VCaP (cell line): ENCODE measurements at regions not wholly inside any gene's neighbourhood (a gene's known extent, or its start where the extent isn't known, plus 50 kb on each side); places are given as distances from the start of the nearest gene placed in this dataset.

Source experiments
- H3K27ac ChIP-seq: fragments of 450-650 bp; 2 replicates; pipeline ENCODE4 v1.5.1; 2017
- TF ChIP-seq, protein P1 (sequence below): fragments of 450-650 bp; conservative IDR thresholded peaks from 2 replicates; pipeline ENCODE4 v1.5.1; 2017; ENCODE audit warnings: mild to moderate bottlenecking, moderate library complexity

DNA sequence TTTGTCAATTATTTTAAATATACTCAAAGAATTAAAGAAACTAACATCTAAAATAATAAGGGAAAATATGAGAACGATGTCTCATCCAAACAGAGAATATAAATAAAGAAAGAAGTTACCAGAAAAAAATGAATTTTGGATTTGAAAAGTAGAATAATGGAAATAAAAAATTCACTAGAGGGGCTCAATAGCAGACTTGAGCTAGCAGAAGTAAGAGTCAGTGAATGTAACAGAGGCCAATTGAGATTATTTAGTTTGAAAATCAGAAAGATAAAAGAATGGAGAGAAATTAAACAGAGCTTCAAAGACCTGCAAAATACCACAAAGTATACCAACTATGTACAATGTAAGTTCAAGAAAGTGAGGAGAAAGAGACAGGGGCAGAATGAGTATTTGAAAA lies 333.6 kb downstream of the GPD2 start:
- no peak overlapping the region for H3K27ac ChIP-seq
- TF ChIP-seq, protein P1, sequence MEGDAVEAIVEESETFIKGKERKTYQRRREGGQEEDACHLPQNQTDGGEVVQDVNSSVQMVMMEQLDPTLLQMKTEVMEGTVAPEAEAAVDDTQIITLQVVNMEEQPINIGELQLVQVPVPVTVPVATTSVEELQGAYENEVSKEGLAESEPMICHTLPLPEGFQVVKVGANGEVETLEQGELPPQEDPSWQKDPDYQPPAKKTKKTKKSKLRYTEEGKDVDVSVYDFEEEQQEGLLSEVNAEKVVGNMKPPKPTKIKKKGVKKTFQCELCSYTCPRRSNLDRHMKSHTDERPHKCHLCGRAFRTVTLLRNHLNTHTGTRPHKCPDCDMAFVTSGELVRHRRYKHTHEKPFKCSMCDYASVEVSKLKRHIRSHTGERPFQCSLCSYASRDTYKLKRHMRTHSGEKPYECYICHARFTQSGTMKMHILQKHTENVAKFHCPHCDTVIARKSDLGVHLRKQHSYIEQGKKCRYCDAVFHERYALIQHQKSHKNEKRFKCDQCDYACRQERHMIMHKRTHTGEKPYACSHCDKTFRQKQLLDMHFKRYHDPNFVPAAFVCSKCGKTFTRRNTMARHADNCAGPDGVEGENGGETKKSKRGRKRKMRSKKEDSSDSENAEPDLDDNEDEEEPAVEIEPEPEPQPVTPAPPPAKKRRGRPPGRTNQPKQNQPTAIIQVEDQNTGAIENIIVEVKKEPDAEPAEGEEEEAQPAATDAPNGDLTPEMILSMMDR = no peak

DNA sequence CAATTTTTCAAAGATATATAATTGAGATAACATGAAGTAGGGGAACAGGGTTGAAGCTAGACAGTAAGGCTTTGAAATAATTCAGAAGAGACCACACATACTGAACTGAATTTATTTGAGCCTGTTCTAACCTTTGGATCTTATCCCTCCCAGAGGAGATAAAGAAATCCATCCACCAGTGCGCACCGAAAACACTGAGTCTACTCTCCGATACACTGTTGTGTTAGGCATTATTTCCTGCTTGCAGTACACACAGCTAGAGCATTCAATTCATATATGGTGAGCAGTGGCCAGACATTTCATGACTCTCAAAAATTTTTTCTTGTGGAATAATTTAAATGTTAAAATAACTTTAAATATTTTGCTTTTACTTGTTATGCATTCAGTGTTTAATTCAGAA lies 342.7 kb downstream of the GPD2 start:
- TF ChIP-seq, protein P1 = no peak
- H3K27ac ChIP-seq = peak overlapping the region; percentile 76

DNA sequence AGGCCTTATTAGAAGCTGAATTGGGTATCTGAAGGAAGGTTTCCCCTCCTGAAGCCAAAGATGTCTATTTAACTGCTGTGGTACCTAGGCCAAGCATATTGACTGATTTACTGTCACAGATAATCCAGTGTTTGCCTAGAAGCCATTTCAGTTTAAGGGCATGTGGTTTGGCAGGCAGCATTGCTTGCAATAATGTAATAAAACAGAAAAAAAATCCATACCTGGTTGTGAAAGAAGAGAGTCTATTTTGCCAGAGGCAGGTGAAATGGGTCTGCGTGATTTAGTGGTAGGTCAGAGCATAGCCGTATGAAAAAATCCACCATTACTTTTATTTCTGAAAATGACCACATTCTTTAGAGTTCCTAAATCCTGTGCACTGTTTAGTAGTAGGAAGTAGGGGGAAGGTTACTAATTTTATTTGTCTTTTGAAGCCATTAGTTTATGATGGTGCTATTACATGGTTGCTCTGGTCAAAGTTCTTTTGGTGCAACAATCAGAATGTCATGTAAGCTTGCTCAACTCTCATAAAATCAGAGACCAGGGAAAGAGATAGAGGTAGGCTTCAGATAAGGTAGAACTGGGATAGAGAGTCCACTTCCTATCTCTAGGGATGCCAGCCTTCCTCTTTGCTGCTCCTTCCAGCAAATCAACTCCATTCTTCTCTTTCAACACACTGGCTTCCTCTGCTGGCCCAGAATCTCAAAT lies 343.4 kb downstream of the GPD2 start:
- TF ChIP-seq, protein P1 = peak; percentile 13; the same call in 1 of the 2 replicates
- H3K27ac ChIP-seq = peak overlapping the region; percentile 76

DNA sequence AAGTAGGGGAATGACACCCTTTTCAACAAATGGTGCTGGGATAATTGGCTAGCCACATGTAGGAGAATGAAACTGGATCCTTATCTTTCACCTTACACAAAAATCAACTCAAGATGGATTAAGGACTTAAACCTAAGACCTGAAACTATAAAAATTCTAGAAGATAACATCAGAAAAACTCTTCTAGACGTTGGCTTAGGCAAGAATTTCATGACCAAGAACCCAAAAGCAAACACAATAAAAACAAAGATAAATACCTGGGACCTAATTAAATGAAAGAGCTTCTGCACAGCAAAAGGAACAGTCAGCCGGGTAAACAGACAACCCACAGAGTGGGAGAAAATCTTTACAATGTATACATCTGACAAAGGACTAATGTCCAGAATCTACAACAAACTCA lies 345.5 kb downstream of the GPD2 start:
- peak overlapping the region; percentile 76 for H3K27ac ChIP-seq

DNA sequence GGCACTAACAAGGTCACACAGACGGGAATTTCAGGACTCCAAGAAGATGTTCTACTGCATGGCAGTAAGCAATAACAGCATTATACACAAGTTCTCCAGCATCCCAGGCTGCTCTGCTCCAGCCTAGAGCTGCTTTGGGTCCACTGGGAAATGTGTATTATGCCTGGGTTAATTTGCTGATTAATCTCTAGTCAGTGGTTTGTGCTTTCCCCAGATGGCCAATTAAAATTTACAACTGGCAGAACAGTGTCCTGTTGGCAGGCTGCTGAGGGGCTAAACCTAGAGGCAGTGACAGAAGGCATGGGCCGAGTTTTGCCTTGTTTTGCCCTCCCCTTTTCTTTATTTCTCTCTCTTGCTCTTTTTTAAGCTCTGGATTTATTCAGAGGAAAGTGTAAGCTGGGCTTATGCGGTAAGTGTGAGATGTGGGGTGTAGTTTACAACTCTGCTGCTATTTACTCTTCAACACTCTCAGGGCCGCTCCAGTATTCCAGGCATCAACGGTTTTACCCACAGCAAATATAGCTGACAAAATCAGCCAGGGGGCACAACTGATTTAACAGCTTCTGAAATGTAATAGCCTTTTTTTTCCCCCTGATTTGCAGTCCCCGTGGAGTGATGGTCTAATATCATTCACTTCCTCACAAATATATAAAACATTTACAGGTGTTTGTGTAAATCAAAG lies 348.0 kb downstream of the GPD2 start:
- TF ChIP-seq, protein P1 = no peak
- H3K27ac ChIP-seq = peak overlapping the region; percentile 66

DNA sequence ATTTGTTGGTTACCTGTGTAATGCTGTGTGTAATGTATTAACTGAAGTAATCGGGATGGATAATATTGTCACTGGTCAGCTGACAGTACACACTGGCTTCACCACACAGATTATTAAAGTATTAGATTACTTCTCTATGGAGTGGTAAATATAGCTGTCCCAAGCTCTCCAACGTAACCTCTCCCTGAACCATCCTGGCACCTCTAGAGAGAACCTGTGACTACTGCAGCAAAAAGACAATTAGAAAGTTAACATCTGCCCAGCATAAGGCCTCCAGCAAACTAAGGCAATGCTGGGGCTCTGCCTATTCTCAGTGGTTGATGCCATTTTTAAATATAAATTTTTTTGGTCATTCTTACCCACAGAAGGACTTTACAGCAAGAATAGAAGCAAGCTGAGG lies 351.3 kb downstream of the GPD2 start:
- no peak overlapping the region for H3K27ac ChIP-seq
- TF ChIP-seq, protein P1 = no peak

DNA sequence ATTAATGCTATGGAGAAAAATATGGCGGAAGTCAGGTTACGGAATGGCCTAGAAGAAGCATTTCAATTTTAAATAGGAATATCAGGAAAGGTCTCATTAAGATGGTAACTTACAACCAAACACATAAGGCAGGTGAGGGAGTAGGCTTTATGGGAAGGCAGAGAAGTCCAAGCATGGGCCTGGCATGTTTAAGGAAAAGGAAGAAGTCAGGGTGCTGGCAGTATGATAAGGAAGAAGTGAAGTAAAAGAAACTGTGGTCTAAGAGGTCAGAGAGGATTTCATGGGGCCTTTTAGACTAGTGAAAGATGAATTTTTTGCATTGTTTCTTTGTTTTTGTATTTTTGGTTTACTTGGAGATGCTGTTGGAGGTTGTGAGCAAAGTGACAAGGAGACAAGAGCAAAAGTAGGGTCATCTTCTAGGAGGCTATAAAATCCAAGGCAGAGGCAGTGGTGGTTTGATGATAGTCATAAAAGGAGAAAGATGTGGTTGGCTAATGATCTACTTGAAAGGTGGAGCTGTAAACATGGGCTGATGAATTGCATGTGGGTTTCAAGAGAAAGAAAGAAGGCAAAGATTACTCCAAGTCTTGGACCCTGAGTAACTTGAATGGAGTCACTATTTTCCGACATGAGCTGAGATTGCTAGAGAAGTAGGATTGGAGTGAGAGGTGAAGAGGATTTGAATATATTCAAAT lies 354.3 kb downstream of the GPD2 start:
- H3K27ac ChIP-seq = no peak overlapping the region
- TF ChIP-seq, protein P1 = no peak
